HEK293 (cell line): ENCODE measurements at regions not wholly inside any gene's neighbourhood (a gene's known extent, or its start where the extent isn't known, plus 50 kb on each side); places are given as distances from the start of the nearest gene placed in this dataset.

Experiments used
- TCF7L2 ChIP-seq: IDR thresholded peaks from 2 replicates; pipeline ENCODE4 v1.6.1; 2011; ENCODE audit warnings: low read depth, mild to moderate bottlenecking, inconsistent platforms, low read length, moderate library complexity, borderline replicate concordance
- ZNF391 ChIP-seq: fragments of 450-650 bp; formaldehyde crosslinking; IDR thresholded peaks from 2 replicates; pipeline ENCODE4 v1.5.1; 2016; ENCODE audit warnings: low read depth, missing biosample characterization, missing genetic modification characterization, borderline replicate concordance
- ZNF645 ChIP-seq: fragments of 450-650 bp; formaldehyde crosslinking; IDR thresholded peaks from 2 replicates; pipeline ENCODE4; 2016; ENCODE audit warnings: missing biosample characterization, missing genetic modification characterization
- ZNF792 ChIP-seq: fragments of 450-650 bp; formaldehyde crosslinking; IDR thresholded peaks from 2 replicates; pipeline ENCODE4 v1.5.1; 2016; ENCODE audit warnings: missing biosample characterization, missing genetic modification characterization
- TF ChIP-seq, protein P1 (sequence below): fragments of 450-650 bp; formaldehyde crosslinking; IDR thresholded peaks from 2 replicates; pipeline ENCODE4 v1.5.1; 2016; ENCODE audit warnings: missing biosample characterization, missing genetic modification characterization, low read depth
- TF ChIP-seq, protein P2 (sequence below): fragments of 450-650 bp; formaldehyde crosslinking; IDR thresholded peaks from 2 replicates; pipeline ENCODE4 v1.5.1; 2016; ENCODE audit warnings: missing biosample characterization, missing genetic modification characterization

DNA sequence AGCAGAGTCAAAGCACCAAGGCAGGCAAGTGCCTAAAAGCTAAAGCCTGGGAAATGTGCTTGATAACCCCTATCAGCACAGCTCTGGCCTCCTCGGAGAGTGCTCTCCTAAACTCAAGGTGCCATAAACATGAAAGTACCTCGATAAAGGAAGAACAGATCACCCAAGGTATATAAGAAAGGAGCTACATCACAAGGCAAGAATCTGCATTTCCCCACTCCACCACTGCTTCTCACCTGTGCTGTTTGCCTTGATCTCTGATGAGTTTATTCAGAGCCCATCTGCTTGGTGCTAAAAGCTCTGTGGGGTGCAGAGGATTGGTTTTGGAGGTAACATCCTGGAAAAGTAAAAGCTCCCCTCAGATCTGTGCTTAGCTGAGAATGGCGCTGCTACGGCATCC lies 449.5 kb upstream of the CDH5 start:
- TF ChIP-seq, protein P1, sequence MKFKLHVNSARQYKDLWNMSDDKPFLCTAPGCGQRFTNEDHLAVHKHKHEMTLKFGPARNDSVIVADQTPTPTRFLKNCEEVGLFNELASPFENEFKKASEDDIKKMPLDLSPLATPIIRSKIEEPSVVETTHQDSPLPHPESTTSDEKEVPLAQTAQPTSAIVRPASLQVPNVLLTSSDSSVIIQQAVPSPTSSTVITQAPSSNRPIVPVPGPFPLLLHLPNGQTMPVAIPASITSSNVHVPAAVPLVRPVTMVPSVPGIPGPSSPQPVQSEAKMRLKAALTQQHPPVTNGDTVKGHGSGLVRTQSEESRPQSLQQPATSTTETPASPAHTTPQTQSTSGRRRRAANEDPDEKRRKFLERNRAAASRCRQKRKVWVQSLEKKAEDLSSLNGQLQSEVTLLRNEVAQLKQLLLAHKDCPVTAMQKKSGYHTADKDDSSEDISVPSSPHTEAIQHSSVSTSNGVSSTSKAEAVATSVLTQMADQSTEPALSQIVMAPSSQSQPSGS (tag by site-specific recombination) = no peak
- TF ChIP-seq TCF7L2 = no peak
- no peak for TF ChIP-seq ZNF792
- TF ChIP-seq ZNF391 (tag by site-specific recombination) = no peak
- TF ChIP-seq, protein P2, sequence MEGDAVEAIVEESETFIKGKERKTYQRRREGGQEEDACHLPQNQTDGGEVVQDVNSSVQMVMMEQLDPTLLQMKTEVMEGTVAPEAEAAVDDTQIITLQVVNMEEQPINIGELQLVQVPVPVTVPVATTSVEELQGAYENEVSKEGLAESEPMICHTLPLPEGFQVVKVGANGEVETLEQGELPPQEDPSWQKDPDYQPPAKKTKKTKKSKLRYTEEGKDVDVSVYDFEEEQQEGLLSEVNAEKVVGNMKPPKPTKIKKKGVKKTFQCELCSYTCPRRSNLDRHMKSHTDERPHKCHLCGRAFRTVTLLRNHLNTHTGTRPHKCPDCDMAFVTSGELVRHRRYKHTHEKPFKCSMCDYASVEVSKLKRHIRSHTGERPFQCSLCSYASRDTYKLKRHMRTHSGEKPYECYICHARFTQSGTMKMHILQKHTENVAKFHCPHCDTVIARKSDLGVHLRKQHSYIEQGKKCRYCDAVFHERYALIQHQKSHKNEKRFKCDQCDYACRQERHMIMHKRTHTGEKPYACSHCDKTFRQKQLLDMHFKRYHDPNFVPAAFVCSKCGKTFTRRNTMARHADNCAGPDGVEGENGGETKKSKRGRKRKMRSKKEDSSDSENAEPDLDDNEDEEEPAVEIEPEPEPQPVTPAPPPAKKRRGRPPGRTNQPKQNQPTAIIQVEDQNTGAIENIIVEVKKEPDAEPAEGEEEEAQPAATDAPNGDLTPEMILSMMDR (tag by site-specific recombination) = no peak
- TF ChIP-seq ZNF645 (tag by site-specific recombination) = no peak
